Right kidney (tissue), 1 donor: ENCODE measurements at regions not wholly inside any gene's neighbourhood (a gene's known extent, or its start where the extent isn't known, plus 50 kb on each side); places are given as distances from the start of the nearest gene placed in this dataset.

Source experiments
- DNase-seq: peaks from one replicate; pipeline ENCODE4 v3.0.0-alpha.2; 2016

- DNase-seq, result no peak
These were observed 168.9 kb downstream of the DCK start for GRCh38 chr4:71162386-71162785.

- no peak for DNase-seq
These were observed 169.9 kb downstream of the DCK start for GRCh38 chr4:71163317-71163716.

DNA sequence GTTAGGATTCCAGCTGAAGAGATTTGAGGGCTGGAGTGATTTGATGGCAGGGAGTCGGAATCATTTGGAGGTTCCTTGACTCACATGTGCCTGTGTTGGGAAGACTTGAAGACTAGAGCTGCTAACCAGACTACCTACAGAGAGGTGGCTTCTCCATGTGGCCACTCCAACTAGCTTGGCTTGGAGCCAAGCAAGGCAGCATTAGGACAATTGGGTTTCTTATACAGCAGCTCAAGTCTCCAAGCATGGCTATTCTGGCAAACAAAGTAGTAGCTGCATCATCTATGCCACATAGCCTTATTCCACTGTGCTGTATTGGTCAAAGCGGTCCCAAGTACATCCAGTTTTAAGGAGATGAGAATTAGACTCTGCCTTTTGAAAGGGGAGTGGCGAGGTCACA lies 171.7 kb upstream of the SLC4A4 start:
- DNase-seq, result no peak

GRCh38 chr4:71171592-71171991 lies 167.2 kb upstream of the SLC4A4 start:
- DNase-seq, result no peak

DNA sequence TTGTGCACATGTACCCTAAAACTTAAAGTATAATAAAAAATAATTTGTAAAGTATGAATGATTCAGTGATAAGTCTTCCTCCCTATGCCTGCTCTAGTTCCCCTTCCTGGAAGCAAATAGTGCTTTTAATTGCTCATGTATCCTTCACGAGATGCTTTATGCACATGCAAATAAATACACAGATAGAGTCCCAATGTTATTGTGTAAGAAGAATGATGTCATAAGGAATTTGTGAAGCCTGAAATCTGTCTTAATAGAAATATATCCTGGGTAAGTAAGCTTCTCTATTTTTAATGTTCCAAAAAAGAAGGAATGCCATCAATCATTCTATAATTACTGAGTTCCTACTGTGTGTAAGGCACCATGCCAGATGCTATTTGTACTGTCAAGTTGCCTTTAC lies 157.5 kb upstream of the SLC4A4 start:
- DNase-seq, result no peak

- DNase-seq, result peak; percentile 29
These were observed 154.5 kb upstream of the SLC4A4 start for GRCh38 chr4:71184195-71184781.

DNA sequence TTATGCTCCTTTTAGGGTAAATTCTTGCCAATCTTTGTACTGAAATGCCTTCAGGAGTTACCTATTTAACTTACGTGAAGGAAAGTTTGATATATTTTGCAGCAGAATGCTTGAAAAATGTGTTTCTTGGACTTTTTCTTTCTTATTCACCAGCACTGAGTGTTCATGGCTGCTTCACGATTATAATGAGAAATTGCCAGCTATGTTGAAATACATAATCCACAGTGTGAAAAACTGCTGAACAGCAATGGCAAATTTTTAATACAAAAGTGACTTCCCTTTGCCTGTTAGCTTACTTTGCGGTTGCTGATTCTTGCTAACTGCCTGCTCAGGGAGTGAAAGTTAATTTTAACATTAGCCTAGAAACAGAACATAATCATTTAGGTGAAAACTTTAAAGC lies 153.8 kb upstream of the SLC4A4 start:
- DNase-seq, result no peak

GRCh38 chr4:71186257-71186565 lies 152.6 kb upstream of the SLC4A4 start:
- DNase-seq, result no peak

- DNase-seq, result peak; percentile 88
These were observed 152.0 kb upstream of the SLC4A4 start for GRCh38 chr4:71186566-71187403.

DNA sequence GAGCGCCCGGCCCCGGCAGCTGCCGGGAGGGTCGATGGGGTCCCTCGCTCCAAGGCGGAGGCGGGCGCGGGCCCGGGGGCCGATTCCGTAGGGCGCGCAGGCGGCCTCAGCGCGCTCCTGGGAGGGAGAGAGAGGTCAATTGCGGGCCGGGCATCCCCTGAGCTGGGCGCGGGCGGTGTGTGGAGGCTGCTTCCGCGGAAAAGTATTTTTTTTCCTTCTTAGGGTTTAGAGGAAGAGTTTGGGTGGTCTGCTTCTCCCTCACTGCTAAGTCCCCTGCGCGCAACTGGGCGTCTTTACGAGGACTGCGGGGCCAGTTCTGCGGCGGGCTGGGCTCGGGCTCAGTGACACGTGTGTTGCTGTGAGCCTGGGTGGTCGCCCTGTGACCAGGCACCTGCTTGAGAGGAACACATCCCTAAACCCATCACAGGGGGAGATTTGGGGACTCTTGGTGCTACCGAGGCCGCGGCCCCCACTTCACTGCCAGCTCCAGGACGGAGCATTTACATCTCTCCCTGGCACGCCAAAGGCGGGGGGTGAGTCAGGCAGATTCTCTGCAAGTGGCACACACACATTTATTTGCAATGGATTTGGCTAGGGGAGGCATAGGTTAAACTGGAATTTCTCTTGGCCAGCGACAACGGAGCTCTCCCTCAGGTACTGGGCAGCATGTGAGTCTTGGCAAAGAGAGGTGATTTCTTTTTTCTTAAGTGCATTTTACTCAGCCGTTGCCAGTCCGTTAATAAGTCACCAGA lies 151.2 kb upstream of the SLC4A4 start:
- peak; percentile 90 for DNase-seq

DNA sequence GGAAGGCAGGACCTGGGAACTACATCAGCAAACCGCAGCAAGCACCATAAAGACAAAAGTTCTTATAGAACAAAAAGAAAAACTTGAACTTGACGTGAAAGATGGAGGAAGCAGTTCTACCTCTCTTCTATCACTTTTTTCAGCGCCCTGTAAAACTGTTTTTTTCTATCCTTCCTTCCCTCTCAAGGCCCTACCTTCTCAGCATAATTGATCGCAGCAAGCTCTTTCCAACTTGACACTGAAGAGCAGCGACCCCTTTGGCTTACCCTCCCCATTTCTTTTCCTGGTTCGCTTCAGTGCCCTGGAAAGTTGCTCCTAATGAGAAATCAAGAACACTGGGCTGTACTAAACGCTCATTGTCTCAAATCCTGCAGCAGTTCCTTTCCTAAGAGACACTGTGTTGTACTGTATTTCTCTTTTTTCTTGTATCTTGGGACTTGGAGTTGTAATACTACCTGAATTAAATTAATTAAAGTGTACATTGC lies 150.6 kb upstream of the SLC4A4 start:
- peak; percentile 69 for DNase-seq

DNA sequence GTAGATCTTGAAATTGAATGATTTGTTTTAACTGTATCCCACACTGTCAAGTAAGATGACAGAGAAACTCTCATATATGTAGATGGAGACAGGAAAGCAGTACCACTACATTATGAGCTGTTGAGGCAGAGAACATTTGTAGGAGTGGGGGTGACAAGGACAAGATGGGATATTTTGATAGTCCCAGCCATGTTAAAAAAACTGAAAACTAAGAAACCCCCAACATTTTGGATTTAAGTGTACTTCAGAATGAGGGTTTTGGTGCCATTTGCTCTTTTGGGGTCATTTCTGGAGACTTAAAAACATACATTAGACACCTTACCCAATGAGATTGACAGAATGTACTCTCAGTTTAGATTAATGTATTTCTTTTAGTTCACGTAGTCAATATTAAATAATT lies 149.9 kb upstream of the SLC4A4 start:
- DNase-seq, result no peak

- DNase-seq, result no peak
These were observed 149.3 kb upstream of the SLC4A4 start for GRCh38 chr4:71189471-71189870.

GRCh38 chr4:71194454-71194853 lies 144.4 kb upstream of the SLC4A4 start:
- DNase-seq, result no peak

DNA sequence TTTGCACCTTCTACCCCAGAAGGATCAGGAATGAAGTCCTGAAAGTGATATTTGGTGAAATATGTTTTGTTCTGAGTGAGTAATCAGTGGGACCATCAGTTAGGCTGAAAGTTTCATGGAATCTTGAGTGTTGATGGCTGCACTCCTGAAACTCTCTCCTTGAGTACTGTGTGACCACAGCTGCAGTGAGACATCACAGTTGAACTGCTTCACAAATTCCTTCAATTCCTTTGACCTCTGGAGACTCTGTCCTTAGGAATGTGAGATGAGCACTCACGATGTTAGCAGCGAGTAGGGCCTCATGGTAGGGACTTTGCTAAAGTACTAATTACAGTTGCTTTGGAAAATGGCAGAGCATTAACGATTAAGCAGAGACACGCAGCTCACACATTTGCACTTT lies 142.9 kb upstream of the SLC4A4 start:
- DNase-seq, result no peak

DNA sequence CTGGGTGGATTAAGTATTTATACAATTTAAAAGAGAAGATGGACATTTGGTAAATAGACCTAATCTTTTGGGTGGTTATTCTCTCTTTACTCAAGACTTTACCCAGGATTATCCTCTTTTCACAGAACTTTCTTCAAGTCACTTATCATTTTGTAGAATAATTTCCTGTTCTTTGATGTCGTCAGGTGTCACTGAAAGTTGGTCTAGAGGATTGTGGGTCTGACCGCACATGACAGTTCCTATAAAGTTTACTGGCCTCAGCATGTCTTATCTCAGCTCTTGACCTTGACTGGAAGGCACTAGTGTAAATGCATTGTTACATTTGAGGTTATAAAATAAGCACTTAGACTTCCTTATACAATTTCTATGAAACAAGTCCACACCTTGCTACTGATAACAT lies 139.9 kb upstream of the SLC4A4 start:
- no peak for DNase-seq

DNA sequence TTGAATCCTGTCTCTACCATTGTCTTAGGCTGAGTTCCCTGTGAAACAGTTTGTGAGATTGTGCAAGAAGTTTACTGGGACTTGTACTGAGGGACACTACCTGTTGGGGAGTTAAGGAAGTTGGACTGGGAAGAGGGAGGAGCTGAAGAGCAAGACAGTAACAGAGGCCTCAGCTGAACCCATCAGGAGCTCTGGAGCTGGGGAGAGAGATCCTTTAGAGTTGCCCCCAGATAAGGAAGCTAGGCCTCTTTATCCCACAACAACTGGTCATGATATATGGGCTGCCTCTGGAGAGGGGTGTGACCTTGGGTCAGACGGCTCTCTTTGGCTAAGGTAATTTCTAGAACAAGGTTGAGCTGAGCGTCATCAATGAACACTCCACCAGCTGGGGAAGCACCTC lies 137.8 kb upstream of the SLC4A4 start:
- DNase-seq, result no peak

- no peak for DNase-seq
These were observed 136.8 kb upstream of the SLC4A4 start for GRCh38 chr4:71201817-71202576.

DNA sequence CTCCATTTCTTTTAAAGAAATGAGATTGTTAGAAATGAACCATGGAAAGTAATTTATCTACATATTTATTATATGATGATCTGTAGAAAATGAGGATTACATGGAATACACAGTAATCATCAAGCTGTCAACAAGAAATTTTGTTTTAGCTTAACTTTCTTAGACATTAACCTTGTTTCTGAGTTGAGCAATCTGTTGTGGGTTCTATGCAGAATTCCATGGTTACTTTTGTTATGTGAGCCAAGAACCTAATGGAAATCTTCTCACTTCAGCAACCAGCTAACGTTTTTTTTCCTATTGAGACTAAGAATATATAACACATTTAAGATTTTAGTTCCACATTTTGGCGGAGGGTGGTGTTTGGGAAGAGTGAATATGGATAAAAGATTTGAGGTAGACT lies 136.1 kb upstream of the SLC4A4 start:
- DNase-seq, result no peak

DNA sequence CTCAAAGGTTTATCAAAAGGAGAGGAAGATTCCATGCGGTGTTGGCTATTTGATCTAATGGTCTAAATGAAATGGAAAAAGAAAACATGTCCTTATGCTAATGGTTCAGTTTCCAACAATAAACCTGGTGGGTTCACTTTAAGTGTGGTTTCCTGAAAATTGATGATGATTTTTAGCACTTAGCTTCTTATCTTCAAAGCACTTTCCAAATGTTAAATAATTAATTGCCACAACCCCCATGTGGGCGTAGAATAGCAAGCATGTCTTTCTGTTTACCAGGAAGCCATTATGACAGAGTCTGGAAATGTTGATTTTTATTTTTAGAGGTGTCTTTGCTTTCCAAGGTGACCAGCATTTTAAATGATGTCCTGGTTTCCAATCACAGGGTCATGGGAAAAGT lies 134.8 kb upstream of the SLC4A4 start:
- no peak for DNase-seq

GRCh38 chr4:71206763-71207162 lies 132.1 kb upstream of the SLC4A4 start:
- no peak for DNase-seq

- no peak for DNase-seq
These were observed 129.7 kb upstream of the SLC4A4 start for GRCh38 chr4:71209161-71209560.

GRCh38 chr4:71210823-71211222 lies 128.0 kb upstream of the SLC4A4 start:
- no peak for DNase-seq
